ENCODE measurements at regions not wholly inside any gene's neighbourhood (a gene's known extent, or its start where the extent isn't known, plus 50 kb on each side); places are given as distances from the start of the nearest gene placed in this dataset.

GRCh38 chr1:239261521-239261920 is 124.8 kb upstream of the CHRM3 start:
- TF ChIP-seq CTCF (IDR thresholded peaks at IDR 0.05; ENCODE audit: insufficient read depth, low read length, poor library complexity, severe bottlenecking) (no peak), EZH2phosphoT487 (conservative IDR thresholded peaks at IDR 0.05; ENCODE audit: low read length) (no peak)
